ENCODE measurements at regions not wholly inside any gene's neighbourhood (a gene's known extent, or its start where the extent isn't known, plus 50 kb on each side); places are given as distances from the start of the nearest gene placed in this dataset.

- DNase-seq, result peak; percentile 54
- no peak overlapping the region for H2BK20ac ChIP-seq (ENCODE audit: low read depth, low read length, poor library complexity, severe bottlenecking)
- no peak overlapping the region for H3T11ph ChIP-seq (ENCODE audit: low read length)
- H4K20me1 ChIP-seq (ENCODE audit: control insufficient read depth, insufficient read depth, insufficient read length), result no peaks in the 10 kb centered on the region
- no peak overlapping the region for H2BK120ac ChIP-seq (ENCODE audit: low read depth, low read length, poor library complexity, severe bottlenecking)
- H3K4ac ChIP-seq (ENCODE audit: low read depth, low read length), result no peak overlapping the region
- Mint-ChIP-seq H3K9me3 (no peaks in the 10 kb centered on the region), H3K4me1 (no peaks in the 10 kb centered on the region), H3K27me3 (ENCODE audit: low read depth) (peaks cover 48% of the 10 kb centered on the region), H3K4me3 (no peak overlapping the region), H3K36me3 (ENCODE audit: insufficient read depth in 1 of 3, low read depth in 3 of 3) (no peaks in the 10 kb centered on the region), H3K27ac (no peak overlapping the region)
- H3K9me3 ChIP-seq (ENCODE audit: control insufficient read depth, low read depth, low read length), result no peaks in the 10 kb centered on the region
- H3K79me2 ChIP-seq (ENCODE audit: insufficient read depth, low read length), result no peaks in the 10 kb centered on the region
- no peak overlapping the region for H4K8ac ChIP-seq (replicated peaks; ENCODE audit: insufficient read length, low read depth, low read length)
- no peak overlapping the region for H2BK5ac ChIP-seq (ENCODE audit: insufficient read length, low read length)
- H2BK12ac ChIP-seq (ENCODE audit: insufficient read length, low read depth, low read length), result no peak overlapping the region
- H3K9ac ChIP-seq (ENCODE audit: extremely low read depth, insufficient read length, low read length), result no peak overlapping the region
- no peak overlapping the region for H4K91ac ChIP-seq (ENCODE audit: insufficient read length, low read depth, low read length)
- no peak overlapping the region for H4K5ac ChIP-seq (ENCODE audit: insufficient read length, low read depth, low read length)
- no peak overlapping the region for H3K23ac ChIP-seq (ENCODE audit: insufficient read length, low read depth, low read length)
- H2AFZ ChIP-seq (ENCODE audit: low read length), result no peak overlapping the region
- H3K27me3 ChIP-seq (ENCODE audit: insufficient read depth, low read length), result no peaks in the 10 kb centered on the region
- H3K27ac ChIP-seq (ENCODE audit: insufficient read length, low read depth, low read length), result no peak overlapping the region
- H2BK15ac ChIP-seq (ENCODE audit: low read depth, low read length), result no peak overlapping the region
- no peak overlapping the region for H2AK5ac ChIP-seq (ENCODE audit: insufficient read length, low read length)
- no CpG with 5 or more reads among the region's 5 CpGs for WGBS (ENCODE audit: extremely low coverage, insufficient read length, low lambda C conversion rate)
- no peaks in the 10 kb centered on the region for H3K23me2 ChIP-seq (ENCODE audit: insufficient read length, low read depth, low read length, poor library complexity, severe bottlenecking)
- TF ChIP-seq CTCF (conservative IDR thresholded peaks at IDR 0.05), result no peak
- no peaks in the 10 kb centered on the region for H3K4me1 ChIP-seq (ENCODE audit: insufficient read depth, low read length)
- no peak overlapping the region for H3K18ac ChIP-seq (ENCODE audit: insufficient read length, low read depth, low read length)
- no peak overlapping the region for H3K14ac ChIP-seq (ENCODE audit: insufficient read depth, low read length)
- H3K56ac ChIP-seq (ENCODE audit: insufficient read length, low read depth, low read length), result no peak overlapping the region
- no peak overlapping the region for H3K4me2 ChIP-seq (ENCODE audit: insufficient read depth, insufficient read length, low read length)
- no peaks in the 10 kb centered on the region for H3K79me1 ChIP-seq (ENCODE audit: insufficient read depth, low read depth, low read length, poor library complexity, severe bottlenecking)
Observed at GRCh38 chr11:45543808-45544422, 121.5 kb downstream of the CHST1 start.

Data from H9 (cell line).